ENCODE measurements at regions not wholly inside any gene's neighbourhood (a gene's known extent, or its start where the extent isn't known, plus 50 kb on each side); places are given as distances from the start of the nearest gene placed in this dataset.

DNA sequence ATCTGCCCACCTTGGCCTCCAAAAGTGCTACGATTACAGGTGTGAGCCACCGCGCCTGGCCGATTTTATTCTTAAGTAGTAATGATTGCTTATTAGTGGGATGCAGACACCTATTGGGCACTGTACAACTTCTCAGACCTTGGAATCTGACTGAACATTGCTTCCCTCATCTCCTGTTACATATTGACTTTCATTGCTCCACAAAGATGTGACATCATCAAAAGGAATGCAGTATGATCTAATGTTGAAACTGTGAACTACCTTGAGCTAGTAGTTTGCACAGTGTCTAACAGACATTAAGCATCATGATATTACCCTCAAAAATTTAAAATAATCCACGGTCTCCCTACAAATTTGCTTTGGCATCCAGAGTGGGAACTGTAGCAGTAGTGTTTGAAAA is 109.8 kb upstream of the SIX2 start:
- TF ChIP-seq, protein P1, sequence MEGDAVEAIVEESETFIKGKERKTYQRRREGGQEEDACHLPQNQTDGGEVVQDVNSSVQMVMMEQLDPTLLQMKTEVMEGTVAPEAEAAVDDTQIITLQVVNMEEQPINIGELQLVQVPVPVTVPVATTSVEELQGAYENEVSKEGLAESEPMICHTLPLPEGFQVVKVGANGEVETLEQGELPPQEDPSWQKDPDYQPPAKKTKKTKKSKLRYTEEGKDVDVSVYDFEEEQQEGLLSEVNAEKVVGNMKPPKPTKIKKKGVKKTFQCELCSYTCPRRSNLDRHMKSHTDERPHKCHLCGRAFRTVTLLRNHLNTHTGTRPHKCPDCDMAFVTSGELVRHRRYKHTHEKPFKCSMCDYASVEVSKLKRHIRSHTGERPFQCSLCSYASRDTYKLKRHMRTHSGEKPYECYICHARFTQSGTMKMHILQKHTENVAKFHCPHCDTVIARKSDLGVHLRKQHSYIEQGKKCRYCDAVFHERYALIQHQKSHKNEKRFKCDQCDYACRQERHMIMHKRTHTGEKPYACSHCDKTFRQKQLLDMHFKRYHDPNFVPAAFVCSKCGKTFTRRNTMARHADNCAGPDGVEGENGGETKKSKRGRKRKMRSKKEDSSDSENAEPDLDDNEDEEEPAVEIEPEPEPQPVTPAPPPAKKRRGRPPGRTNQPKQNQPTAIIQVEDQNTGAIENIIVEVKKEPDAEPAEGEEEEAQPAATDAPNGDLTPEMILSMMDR (IDR thresholded peaks at IDR 0.05; ENCODE audit: low read depth, low read length): no peak
- TF ChIP-seq EZH2phosphoT487 (IDR thresholded peaks at IDR 0.05; ENCODE audit: low read depth): no peak
